ENCODE measurements at regions not wholly inside any gene's neighbourhood (a gene's known extent, or its start where the extent isn't known, plus 50 kb on each side); places are given as distances from the start of the nearest gene placed in this dataset.

- DNase-seq (no peak), ATAC-seq (no peak)
- Mint-ChIP-seq H3K27me3 (peaks cover 12% of the 10 kb centered on the region), H3K4me1 (ENCODE audit: low read depth) (peaks cover 51% of the 10 kb centered on the region), H3K4me3 (peak overlapping the region; percentile 29), H3K9me3 (peaks cover 6% of the 10 kb centered on the region), H3K27ac (peak overlapping the region; percentile 66), H3K36me3 (ENCODE audit: low read depth) (peaks cover 9% of the 10 kb centered on the region)
- intact Hi-C loops (cut with micrococcal nuclease), result loop anchor here (5.0 kb wide), 3 partner anchors 103 to 153 kb away; no protein-coding TSS in a partner anchor
- POLR2A ChIA-PET, result interaction anchor here (1.4 to 2.5 kb wide), 3 partner anchors 10 to 153 kb away, joined by 3 to 12 read pairs (median 6); no protein-coding TSS in a partner anchor
- TF ChIP-seq CTCF (IDR thresholded peaks at IDR 0.05), result no peak
- CTCF ChIA-PET, result interaction anchor here (1.0 to 2.3 kb wide), 4 partner anchors 9 to 150 kb away, joined by 3 to 8 read pairs (median 4); no protein-coding TSS in a partner anchor
Observed at GRCh38 chr13:50235604-50236342, 220.5 kb downstream of the KCNRG start.

- POLR2A ChIA-PET, result interaction anchor here (0.7 to 2.5 kb wide), 3 partner anchors 11 to 154 kb away, joined by 3 to 12 read pairs (median 6); no protein-coding TSS in a partner anchor
- Mint-ChIP-seq H3K9me3 (peaks cover 6% of the 10 kb centered on the region), H3K27me3 (peaks cover 15% of the 10 kb centered on the region), H3K36me3 (ENCODE audit: low read depth) (peaks cover 9% of the 10 kb centered on the region), H3K4me3 (peak overlapping the region; percentile 20), H3K4me1 (ENCODE audit: low read depth) (peaks cover 45% of the 10 kb centered on the region), H3K27ac (peak overlapping the region; percentile 65)
- ATAC-seq (peak; percentile 83), DNase-seq (peak; percentile 72)
- intact Hi-C loops (cut with micrococcal nuclease), result loop anchor here (5.0 kb wide), 3 partner anchors 105 to 155 kb away; no protein-coding TSS in a partner anchor
- CTCF ChIA-PET, result interaction anchor here (1.0 to 2.3 kb wide), 4 partner anchors 8 to 152 kb away, joined by 3 to 8 read pairs (median 4); no protein-coding TSS in a partner anchor
- TF ChIP-seq CTCF (IDR thresholded peaks at IDR 0.05), result no peak
Observed at GRCh38 chr13:50236898-50237318, 221.7 kb downstream of the KCNRG start.

GRCh38 chr13:50238922-50239321 is 223.7 kb downstream of the KCNRG start:
- Mint-ChIP-seq H3K27me3 (peaks cover 7% of the 10 kb centered on the region), H3K36me3 (ENCODE audit: low read depth) (peaks cover 2% of the 10 kb centered on the region), H3K4me3 (no peak overlapping the region), H3K27ac (peak overlapping the region; percentile 16), H3K4me1 (ENCODE audit: low read depth) (peaks cover 48% of the 10 kb centered on the region), H3K9me3 (no peaks in the 10 kb centered on the region)
- intact Hi-C loops (cut with micrococcal nuclease), result loop anchor here (5.0 kb wide), 3 partner anchors 107 to 157 kb away; no protein-coding TSS in a partner anchor
- CTCF ChIA-PET, result interaction anchor here (1.3 kb wide), 1 partner anchor 158 kb away, joined by 3 read pairs; no protein-coding TSS in a partner anchor
- POLR2A ChIA-PET, result interaction anchor here (0.6 kb wide), 1 partner anchor 121 kb away, joined by 3 read pairs; no protein-coding TSS in a partner anchor
- no peak for TF ChIP-seq CTCF (IDR thresholded peaks at IDR 0.05)
- ATAC-seq (peak; percentile 57), DNase-seq (no peak)

GRCh38 chr13:50241479-50241878 is 226.2 kb downstream of the KCNRG start:
- DNase-seq (no peak), ATAC-seq (no peak)
- H3K27ac Mint-ChIP-seq, result no peak overlapping the region
- H3K36me3 Mint-ChIP-seq (ENCODE audit: low read depth), result no peaks in the 10 kb centered on the region
- peaks cover 54% of the 10 kb centered on the region for H3K4me1 Mint-ChIP-seq (ENCODE audit: low read depth)
- ChIA-PET POLR2A (interaction anchor here (1.3 kb wide), 1 partner anchor 159 kb away, joined by 4 read pairs; no protein-coding TSS in a partner anchor), CTCF (no interaction called here)
- peaks cover 4% of the 10 kb centered on the region for H3K27me3 Mint-ChIP-seq
- no peak overlapping the region for H3K4me3 Mint-ChIP-seq
- intact Hi-C loops (cut with micrococcal nuclease), result no loop called here
- H3K9me3 Mint-ChIP-seq, result no peaks in the 10 kb centered on the region
- no peak for TF ChIP-seq CTCF (IDR thresholded peaks at IDR 0.05)

GRCh38 chr13:50243931-50244330 is 228.7 kb downstream of the KCNRG start:
- ATAC-seq, result no peak
- ChIA-PET CTCF (no interaction called here), POLR2A (interaction anchor here (1.3 kb wide), 1 partner anchor 14 kb away, joined by 3 read pairs; no protein-coding TSS in a partner anchor)
- Mint-ChIP-seq H3K4me1 (ENCODE audit: low read depth) (peaks cover 41% of the 10 kb centered on the region), H3K4me3 (no peak overlapping the region), H3K27me3 (peaks cover 4% of the 10 kb centered on the region), H3K27ac (no peak overlapping the region), H3K36me3 (ENCODE audit: low read depth) (no peaks in the 10 kb centered on the region), H3K9me3 (no peaks in the 10 kb centered on the region)
- no peak for TF ChIP-seq CTCF (IDR thresholded peaks at IDR 0.05)
- intact Hi-C loops (cut with micrococcal nuclease), result no loop called here
- DNase-seq, result no peak
